Psoas muscle (tissue), 7 donors: ENCODE measurements at regions not wholly inside any gene's neighbourhood (a gene's known extent, or its start where the extent isn't known, plus 50 kb on each side); places are given as distances from the start of the nearest gene placed in this dataset.
"Not testable (repeated sequence)": the region's sequence is repeated elsewhere in the genome, so short reads cannot be mapped to it uniquely, and the experiment has no call there.

Experiments
- ATAC-seq, 4 donors: fragments of 200-7000 bp; cut with Tn5 transposase; one replicate each; pipeline ENCODE4 v1.9.1; 2020; ENCODE audit warnings: moderate library complexity in 3 of 4, mild to moderate bottlenecking in 2 of 4
- DNase-seq, 2 donors: peaks; one replicate each; pipeline ENCODE4 v3.0.0-alpha.2; 2020
- H3K27ac ChIP-seq: fragments of 200-600 bp; one replicate; pipeline ENCODE4 v1.8.0; 2022
- H3K27me3 ChIP-seq, 3 donors: fragments of 200-600 bp in 1 of 3; one replicate each; pipeline versions ENCODE4 v1.6.1 to v1.8.0; 2013 to 2022; ENCODE audit warnings: low read length in 2 of 3, mild to moderate bottlenecking in 2 of 3, moderate library complexity in 1 of 3; ENCODE audit not compliant: insufficient read depth in 3 of 3
- H3K36me3 ChIP-seq, 2 donors: fragments of 200-600 bp in 1 of 2; one replicate each; pipeline versions ENCODE4 v1.6.1 to v1.8.0; 2013 to 2022; ENCODE audit warnings: low read depth in 1 of 2, mild to moderate bottlenecking in 1 of 2, moderate library complexity in 1 of 2; ENCODE audit not compliant: insufficient read depth in 1 of 2
- H3K4me1 ChIP-seq: fragments of 200-600 bp; one replicate; pipeline ENCODE4 v1.8.0; 2022
- H3K4me3 ChIP-seq: fragments of 200-600 bp; one replicate; pipeline ENCODE4 v1.8.0; 2022; ENCODE audit warnings: mild to moderate bottlenecking
- H3K9me3 ChIP-seq: fragments of 200-600 bp; one replicate; pipeline ENCODE4 v1.8.0; 2022
- WGBS, 3 donors: extraction: QIAGEN DNeasy Blood & Tissue Kit; methylation state at CpG; one replicate each; pipeline versions ENCODE4 v1.1.6 to v1.1.7; 2013; 5-methylcytosine and 5-hydroxymethylcytosine counted together
- intact Hi-C, 2 donors: fragments of 100-400 bp; cut with DNase I; formaldehyde crosslinking; loops; one replicate each; pipeline versions ENCODE4 v1.11.0 to v1.14.2; 2022
- TF ChIP-seq, protein P1 (sequence below): fragments of 200-600 bp; IDR thresholded peaks from one replicate; pipeline ENCODE4 v1.8.0; 2022; ENCODE audit warnings: antibody characterized with exemption
- donor health status: healthy with polysubstance abuse.
- donor health status: DM: no; HTN: no; CAD: no; lungs with moderate emphysema.
- donor health status: Bipolar disorder and iron deficiency.
- donor health status: healthy.
- donor health status: DM: yes; HTN: yes; CAD: no.
- donor health status: DM: no; HTN: no; CAD: no.
- donor health status: DM: yes; HTN: yes; CAD: no.

DNA sequence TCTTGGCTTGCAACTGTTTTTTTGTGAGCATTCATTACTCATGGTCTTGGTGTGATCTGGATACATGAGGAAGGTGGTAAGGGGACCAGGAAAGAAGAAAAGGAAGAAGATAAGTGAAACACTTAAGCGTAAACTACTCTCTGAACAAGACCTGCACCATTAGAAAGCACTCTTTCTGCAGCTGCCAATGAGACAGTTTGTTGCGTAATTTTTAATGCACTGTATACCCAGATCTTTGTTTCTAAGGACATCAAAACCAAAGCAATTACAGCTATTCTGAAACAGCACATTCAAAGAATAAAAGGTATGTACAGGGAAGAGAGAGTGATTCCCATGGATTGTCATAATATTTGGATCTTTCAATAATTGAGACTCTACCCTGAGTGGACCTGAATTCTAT, 147.4 kb downstream of the BLID start:
- no peak for ATAC-seq
- intact Hi-C loops: no loop called here
- H3K27ac ChIP-seq: no peak overlapping the region
- DNase-seq: no peak
- H3K4me3 ChIP-seq: no peak overlapping the region
- peaks cover 0 to 2% (median 0%) of the 10 kb centered on the region in 3 donors for H3K27me3 ChIP-seq
- WGBS, 3 donors: 91 to 97% (median 97%) methylated on average over 2 of the region's 2 CpGs
- no peaks in the 10 kb centered on the region for H3K9me3 ChIP-seq
- TF ChIP-seq, protein P1, sequence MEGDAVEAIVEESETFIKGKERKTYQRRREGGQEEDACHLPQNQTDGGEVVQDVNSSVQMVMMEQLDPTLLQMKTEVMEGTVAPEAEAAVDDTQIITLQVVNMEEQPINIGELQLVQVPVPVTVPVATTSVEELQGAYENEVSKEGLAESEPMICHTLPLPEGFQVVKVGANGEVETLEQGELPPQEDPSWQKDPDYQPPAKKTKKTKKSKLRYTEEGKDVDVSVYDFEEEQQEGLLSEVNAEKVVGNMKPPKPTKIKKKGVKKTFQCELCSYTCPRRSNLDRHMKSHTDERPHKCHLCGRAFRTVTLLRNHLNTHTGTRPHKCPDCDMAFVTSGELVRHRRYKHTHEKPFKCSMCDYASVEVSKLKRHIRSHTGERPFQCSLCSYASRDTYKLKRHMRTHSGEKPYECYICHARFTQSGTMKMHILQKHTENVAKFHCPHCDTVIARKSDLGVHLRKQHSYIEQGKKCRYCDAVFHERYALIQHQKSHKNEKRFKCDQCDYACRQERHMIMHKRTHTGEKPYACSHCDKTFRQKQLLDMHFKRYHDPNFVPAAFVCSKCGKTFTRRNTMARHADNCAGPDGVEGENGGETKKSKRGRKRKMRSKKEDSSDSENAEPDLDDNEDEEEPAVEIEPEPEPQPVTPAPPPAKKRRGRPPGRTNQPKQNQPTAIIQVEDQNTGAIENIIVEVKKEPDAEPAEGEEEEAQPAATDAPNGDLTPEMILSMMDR: no peak
- no peaks in the 10 kb centered on the region for H3K36me3 ChIP-seq
- peaks cover 7% of the 10 kb centered on the region for H3K4me1 ChIP-seq

DNA sequence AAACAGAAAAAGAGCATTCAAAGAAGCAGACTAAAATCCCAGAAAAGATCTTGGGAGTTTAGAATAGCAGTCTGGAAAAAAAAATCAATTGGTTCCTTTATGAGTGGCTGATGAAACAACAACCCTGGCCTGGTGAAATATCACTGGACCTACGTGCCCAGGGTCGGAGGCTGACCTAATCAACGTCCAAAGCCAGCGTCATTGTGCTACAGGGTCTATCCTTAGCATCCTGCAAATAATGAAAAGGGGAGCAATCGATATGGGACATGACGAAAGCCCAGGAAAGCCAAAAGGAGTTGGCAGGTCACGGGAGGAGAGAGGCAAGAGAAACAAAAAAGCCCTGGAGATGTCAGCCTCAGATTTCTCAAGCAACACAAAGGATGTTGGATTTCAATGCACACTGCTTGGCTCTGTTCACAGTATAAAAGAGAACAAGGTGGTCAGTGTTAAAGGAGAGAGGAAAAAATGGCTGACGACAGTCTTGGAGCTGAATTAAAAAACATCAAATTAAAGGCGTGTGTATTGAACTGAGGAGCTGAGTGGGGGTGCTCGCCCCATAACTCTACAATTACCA, 148.8 kb downstream of the BLID start:
- no peak overlapping the region for H3K4me3 ChIP-seq
- intact Hi-C loops: no loop called here
- no peaks in the 10 kb centered on the region for H3K27me3 ChIP-seq
- WGBS, 3 donors: 91 to 95% (median 92%) methylated on average over 10 of the region's 10 CpGs
- H3K27ac ChIP-seq: no peak overlapping the region
- H3K9me3 ChIP-seq: no peaks in the 10 kb centered on the region
- TF ChIP-seq, protein P1: no peak
- DNase-seq: no peak
- ATAC-seq: no peak
- H3K36me3 ChIP-seq: no peaks in the 10 kb centered on the region
- peaks cover 7% of the 10 kb centered on the region for H3K4me1 ChIP-seq

DNA sequence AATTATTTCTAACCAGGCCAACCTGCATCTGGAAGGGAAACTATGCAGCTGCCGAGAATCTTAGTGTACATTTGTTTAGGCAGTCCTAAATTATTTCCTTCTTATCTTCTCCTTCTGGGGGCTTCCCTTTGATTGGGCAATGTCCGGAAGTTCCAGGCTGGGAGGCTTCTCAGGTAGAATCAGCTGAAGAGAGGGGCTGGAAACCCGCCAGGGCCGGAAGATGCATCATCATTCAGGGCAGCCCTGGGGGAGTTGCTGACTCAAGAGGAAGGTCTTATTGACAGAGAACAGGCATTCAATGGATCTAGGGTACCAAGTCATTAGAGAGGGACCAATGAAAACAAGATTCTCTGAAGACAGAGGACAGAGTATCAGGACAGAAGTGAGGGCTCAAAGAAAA, 150.7 kb downstream of the BLID start:
- no peaks in the 10 kb centered on the region for H3K36me3 ChIP-seq
- no peak for ATAC-seq
- H3K4me1 ChIP-seq: peaks cover 7% of the 10 kb centered on the region
- no peaks in the 10 kb centered on the region for H3K27me3 ChIP-seq
- intact Hi-C loops: no loop called here
- TF ChIP-seq, protein P1: no peak
- no peak overlapping the region for H3K4me3 ChIP-seq
- peak in 1 of 2 donors; percentile 47 for DNase-seq
- H3K27ac ChIP-seq: no peak overlapping the region
- no peaks in the 10 kb centered on the region for H3K9me3 ChIP-seq
- WGBS, 3 donors: 60 to 66% (median 63%) methylated on average over 4 of the region's 4 CpGs

DNA sequence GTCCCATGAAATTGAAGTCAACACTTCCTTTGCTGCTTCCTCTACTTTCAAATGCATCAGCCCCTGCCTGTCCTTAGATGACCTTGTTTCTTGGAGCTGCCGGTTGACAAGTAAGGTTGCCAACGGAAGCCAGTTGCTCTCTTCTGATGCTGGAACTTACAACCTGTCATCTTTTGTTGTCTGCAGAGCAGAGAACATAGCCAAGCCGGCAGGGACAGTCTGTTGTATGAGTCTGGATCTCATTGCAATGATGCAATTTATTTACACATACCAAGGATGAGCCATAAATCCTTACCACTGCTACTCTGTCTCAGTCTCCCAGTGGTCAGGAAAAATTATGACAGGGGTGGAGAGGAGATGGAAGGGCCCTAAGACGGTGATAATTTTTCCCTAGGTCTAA, 151.4 kb downstream of the BLID start:
- Histone ChIP-seq H3K4me3 (no peak overlapping the region), H3K9me3 (no peaks in the 10 kb centered on the region), H3K27me3 (no peaks in the 10 kb centered on the region), H3K4me1 (peaks cover 7% of the 10 kb centered on the region), H3K36me3 (no peaks in the 10 kb centered on the region), H3K27ac (no peak overlapping the region)
- WGBS, 3 donors: 10 to 22% (median 14%) methylated on average over 4 of the region's 4 CpGs
- peak in 1 of 2 donors; percentile 49 for DNase-seq
- TF ChIP-seq, protein P1: no peak
- ATAC-seq: peak; percentile 62 to 94 (median 88)
- intact Hi-C loops: no loop called here

DNA sequence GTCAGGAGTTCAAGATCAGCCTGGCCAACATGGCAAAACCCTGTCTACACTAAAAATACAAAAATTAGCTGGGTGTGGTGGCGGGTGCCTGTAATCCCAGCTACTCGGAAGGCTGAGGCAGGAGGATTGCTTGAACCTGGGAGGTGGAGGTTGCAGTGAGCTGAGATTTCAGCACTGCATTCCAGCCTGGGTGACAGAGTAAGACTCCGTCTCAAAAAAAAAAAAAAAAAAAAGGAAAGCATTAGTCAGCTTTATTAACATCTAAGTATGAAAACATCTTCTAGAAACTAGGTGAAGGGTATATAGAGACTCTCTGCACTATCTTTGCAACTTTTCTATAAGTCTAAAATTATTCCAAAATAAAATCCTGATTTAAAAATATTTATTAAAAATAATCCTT, 152.2 kb downstream of the BLID start:
- H3K36me3 ChIP-seq, H3K27ac ChIP-seq, H3K4me1 ChIP-seq, H3K27me3 ChIP-seq, DNase-seq, H3K9me3 ChIP-seq, ATAC-seq, intact Hi-C loops, H3K4me3 ChIP-seq: not testable (repeated sequence)
- 79 to 93% (median 88%) methylated on average over 3 of the region's 3 CpGs for WGBS, 3 donors
